Aorta (tissue), 5 donors: ENCODE measurements at regions not wholly inside any gene's neighbourhood (a gene's known extent, or its start where the extent isn't known, plus 50 kb on each side); places are given as distances from the start of the nearest gene placed in this dataset.
A peak's percentile ranks its signal among the peaks of the same experiment; 100 is the strongest.

ENCODE experiments used
- ATAC-seq: fragments of 200-7000 bp; cut with Tn5 transposase; one replicate; pipeline ENCODE4 v1.9.1; 2022; ENCODE audit warnings: moderate library complexity; ENCODE audit not compliant: low FRiP score
- DNase-seq, 2 donors: peaks; one replicate each; pipeline ENCODE4 v3.0.0-alpha.2; 2020
- H3K27ac ChIP-seq, 2 donors: one replicate each; pipeline ENCODE4 v1.5.1; 2013; ENCODE audit warnings: low read length in 2 of 2, mild to moderate bottlenecking in 2 of 2, moderate library complexity in 2 of 2, control low read depth in 1 of 2, inconsistent platforms in 1 of 2, low read depth in 1 of 2
- H3K27me3 ChIP-seq, 2 donors: one replicate each; pipeline ENCODE4 v1.6.1; 2013; ENCODE audit warnings: control low read depth in 1 of 2, low read length in 1 of 2, mild to moderate bottlenecking in 1 of 2, moderate library complexity in 1 of 2; ENCODE audit not compliant: insufficient read depth in 2 of 2, control insufficient read depth in 1 of 2
- H3K36me3 ChIP-seq, 2 donors: one replicate each; pipeline ENCODE4 v1.6.1; 2013; ENCODE audit warnings: control low read depth in 1 of 2, low read length in 1 of 2, mild to moderate bottlenecking in 1 of 2; ENCODE audit not compliant: insufficient read depth in 2 of 2, control insufficient read depth in 1 of 2
- H3K4me1 ChIP-seq, 2 donors: one replicate each; pipeline ENCODE4 v1.6.1; 2013; ENCODE audit warnings: low read length in 2 of 2, control low read depth in 1 of 2, mild to moderate bottlenecking in 1 of 2, moderate library complexity in 1 of 2; ENCODE audit not compliant: insufficient read depth in 2 of 2, control insufficient read depth in 1 of 2
- H3K4me3 ChIP-seq, 2 donors: one replicate each; pipeline ENCODE4 v1.5.1; 2013; ENCODE audit warnings: low read length in 2 of 2, control low read depth in 1 of 2, mild to moderate bottlenecking in 1 of 2
- H3K9me3 ChIP-seq: one replicate; pipeline ENCODE4 v1.6.1; 2013; ENCODE audit warnings: mild to moderate bottlenecking, low read length; ENCODE audit not compliant: control insufficient read depth
- WGBS, 2 donors: extraction: QIAGEN DNeasy Blood & Tissue Kit; methylation state at CpG; one replicate each; pipeline ENCODE4 v1.1.7; 2013; 5-methylcytosine and 5-hydroxymethylcytosine counted together
- intact Hi-C, 2 donors: fragments of 100-400 bp; cut with DNase I; formaldehyde crosslinking; loops; one replicate each; pipeline versions ENCODE4 v1.14.2 to v1.15.0; 2022
- donor health status: healthy with polysubstance abuse.
- donor health status: Bipolar disorder and iron deficiency.
- donor health status: DM: no; HTN: no; CAD: no.
- donor health status: DM: no; HTN: no; CAD: no.
- donor health status: DM: yes; HTN: yes; CAD: no.

DNA sequence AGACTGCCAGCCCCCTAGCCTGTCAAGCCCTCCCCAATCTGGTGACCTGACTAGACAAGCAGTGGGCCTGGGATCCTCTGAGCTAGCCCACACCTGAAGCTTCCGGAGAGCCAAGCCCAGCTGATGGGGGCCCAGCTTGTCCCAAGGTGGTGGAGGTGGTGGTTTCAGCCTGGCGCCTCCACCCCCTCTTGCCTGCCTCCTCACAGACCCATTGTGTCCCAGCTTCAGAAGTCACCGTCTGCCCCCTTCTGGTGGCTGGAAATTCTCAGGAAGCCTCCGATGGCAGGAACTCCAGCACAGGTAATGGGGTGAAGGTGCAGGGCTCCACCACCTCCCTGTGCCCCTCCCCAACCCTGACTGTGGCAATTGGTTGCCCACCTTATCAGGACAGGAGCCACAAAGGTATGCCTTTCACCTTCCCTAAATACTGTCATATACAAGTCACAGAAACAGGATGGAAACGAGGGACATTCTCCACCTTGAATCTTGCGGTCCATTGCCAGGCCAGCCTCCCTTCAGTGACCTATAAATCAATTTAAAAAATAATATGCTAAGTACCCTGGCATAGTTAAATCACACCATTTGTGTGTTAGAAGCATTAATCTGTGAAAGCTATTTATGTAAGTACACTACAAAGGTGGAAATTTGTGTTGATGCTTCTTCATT lies 66.0 kb upstream of the ZNF423 start:
- H3K27me3 ChIP-seq = no peaks in the 10 kb centered on the region
- H3K27ac ChIP-seq = no peak overlapping the region
- no peaks in the 10 kb centered on the region for H3K9me3 ChIP-seq
- intact Hi-C loops = loop anchor here (1.0 to 2.0 kb wide), 2 partner anchors 514 to 515 kb away; no protein-coding TSS in a partner anchor
- no peaks in the 10 kb centered on the region for H3K36me3 ChIP-seq
- 32 to 40% methylated on average over 6 of the region's 6 CpGs for WGBS, 2 donors
- H3K4me1 ChIP-seq = no peaks in the 10 kb centered on the region
- ATAC-seq (no peak), DNase-seq (peak; percentile 69 to 80)
- H3K4me3 ChIP-seq = no peak overlapping the region

DNA sequence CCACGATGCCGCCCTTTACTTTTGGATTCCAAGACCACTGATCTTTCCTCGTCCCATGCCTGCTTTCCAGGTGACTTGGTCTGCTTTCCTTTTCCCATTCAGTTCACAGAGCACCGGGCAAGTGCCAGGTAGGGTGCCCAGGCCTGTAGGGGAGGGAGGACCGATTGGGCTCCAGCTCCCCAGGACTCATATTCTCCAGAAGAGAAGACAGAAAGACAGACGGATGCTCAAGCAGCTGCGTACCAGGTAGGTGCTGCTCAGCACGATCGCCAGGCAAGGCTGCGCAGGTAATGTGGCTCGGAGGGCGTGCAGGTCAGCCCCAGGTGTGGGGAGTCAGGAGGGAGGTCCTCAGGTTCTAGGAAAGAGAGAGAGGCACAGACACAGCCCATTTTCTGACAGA lies 67.5 kb upstream of the ZNF423 start:
- ATAC-seq = no peak
- no peak overlapping the region for H3K4me3 ChIP-seq
- no peaks in the 10 kb centered on the region for H3K27me3 ChIP-seq
- H3K27ac ChIP-seq = no peak overlapping the region
- intact Hi-C loops = loop anchor here in 1 of 2 donors (2.0 kb wide), 1 partner anchor 517 kb away; no protein-coding TSS in a partner anchor
- H3K4me1 ChIP-seq = no peaks in the 10 kb centered on the region
- no peaks in the 10 kb centered on the region for H3K36me3 ChIP-seq
- 92% methylated on average over 12 of the region's 12 CpGs for WGBS, 2 donors
- H3K9me3 ChIP-seq = no peaks in the 10 kb centered on the region
- DNase-seq = peak in 1 of 2 donors; percentile 39

DNA sequence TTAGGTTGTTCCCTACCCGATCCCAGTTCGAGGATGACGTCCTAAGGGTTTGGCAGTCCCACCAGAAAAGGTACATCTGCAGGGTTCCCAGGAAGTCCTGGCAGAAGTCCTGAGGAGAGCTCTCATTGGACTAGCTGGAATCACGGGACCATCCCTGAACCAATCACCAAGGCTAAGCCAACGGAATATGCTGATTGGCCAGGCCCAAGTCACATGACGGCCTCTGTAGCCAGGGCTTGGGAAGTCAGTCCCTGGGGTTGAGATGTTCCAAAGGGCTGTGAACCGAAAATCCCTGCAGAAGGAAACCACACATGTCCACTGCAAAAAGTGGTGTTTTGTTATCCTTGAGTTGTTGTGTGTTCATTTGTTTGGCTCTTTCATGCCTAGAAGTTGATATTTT lies 68.2 kb upstream of the ZNF423 start:
- intact Hi-C loops = no loop called here
- H3K9me3 ChIP-seq = no peaks in the 10 kb centered on the region
- DNase-seq (peak in 1 of 2 donors; percentile 27), ATAC-seq (no peak)
- H3K27me3 ChIP-seq = no peaks in the 10 kb centered on the region
- WGBS, 2 donors = 91 to 94% methylated on average over 7 of the region's 7 CpGs
- no peak overlapping the region for H3K27ac ChIP-seq
- no peak overlapping the region for H3K4me3 ChIP-seq
- no peaks in the 10 kb centered on the region for H3K4me1 ChIP-seq
- no peaks in the 10 kb centered on the region for H3K36me3 ChIP-seq

DNA sequence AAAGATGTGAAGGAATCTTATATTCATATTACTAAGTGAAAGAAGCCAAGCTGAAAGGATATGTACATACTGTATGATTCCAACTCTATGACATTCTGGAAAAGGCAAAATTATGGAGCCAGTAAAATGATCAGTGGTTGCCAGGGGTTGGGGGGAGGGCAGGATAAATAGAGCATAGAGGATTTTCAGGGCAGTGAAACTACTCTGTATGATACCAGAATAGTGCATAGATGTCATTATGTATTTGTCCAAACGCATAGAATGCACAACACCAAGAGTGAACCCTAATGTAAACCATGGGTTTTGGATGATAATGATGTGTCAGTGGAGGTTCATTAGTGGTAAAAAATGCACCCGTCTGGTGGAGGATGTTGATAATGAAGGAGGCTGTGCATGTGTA lies 71.0 kb upstream of the ZNF423 start:
- no peak for ATAC-seq
- intact Hi-C loops = no loop called here
- Histone ChIP-seq H3K9me3 (no peaks in the 10 kb centered on the region), H3K4me1 (no peaks in the 10 kb centered on the region), H3K36me3 (no peaks in the 10 kb centered on the region), H3K27me3 (no peaks in the 10 kb centered on the region), H3K4me3 (no peak overlapping the region), H3K27ac (no peak overlapping the region)
- 78 to 83% methylated on average over 2 of the region's 2 CpGs for WGBS, 2 donors
- no peak for DNase-seq

DNA sequence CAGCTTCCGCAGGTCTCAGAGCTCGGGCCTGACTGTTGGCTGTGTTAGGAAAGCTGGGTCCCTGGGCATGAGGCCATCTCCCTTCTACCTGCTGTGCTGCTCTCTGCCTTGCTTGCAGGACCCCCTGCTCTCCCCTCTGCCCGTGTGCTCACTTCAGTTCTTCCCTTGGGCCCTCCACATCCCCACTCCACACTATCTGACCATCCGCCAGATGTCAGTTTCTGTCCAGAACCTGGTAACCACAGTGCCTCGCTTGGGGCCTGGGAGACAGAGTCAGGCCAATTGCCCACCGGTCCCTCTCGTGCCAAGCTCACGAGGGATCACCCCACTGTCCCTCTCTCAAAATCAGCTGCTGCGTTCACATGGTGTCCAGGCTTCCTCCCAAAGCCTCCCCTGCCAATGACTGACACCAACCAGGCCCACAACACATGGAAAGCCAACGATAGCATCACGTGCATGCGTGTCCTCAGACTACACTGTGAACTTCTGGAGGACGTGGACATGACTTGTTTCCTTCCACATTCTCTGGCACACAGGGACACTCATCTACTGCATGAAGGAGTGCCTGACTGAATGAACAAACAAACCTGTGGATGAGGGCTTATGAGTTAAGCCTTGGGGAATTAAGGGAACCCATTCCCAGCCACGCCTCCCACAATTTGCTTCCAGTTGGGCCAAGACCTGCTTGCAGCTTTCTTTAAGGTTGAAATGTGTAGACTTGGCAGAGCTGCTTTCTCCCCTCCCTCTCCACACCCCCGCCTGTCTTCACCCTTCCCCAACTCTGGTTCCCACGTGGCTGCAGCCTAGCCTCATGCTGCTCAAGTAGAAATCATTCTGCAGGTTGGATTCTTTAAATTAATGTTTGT lies 72.5 kb upstream of the ZNF423 start:
- ATAC-seq (no peak), DNase-seq (peak in 1 of 2 donors; percentile 55)
- H3K36me3 ChIP-seq = no peaks in the 10 kb centered on the region
- H3K4me1 ChIP-seq = no peaks in the 10 kb centered on the region
- H3K27ac ChIP-seq = no peak overlapping the region
- 43 to 48% methylated on average over 16 of the region's 16 CpGs for WGBS, 2 donors
- no peaks in the 10 kb centered on the region for H3K9me3 ChIP-seq
- no peaks in the 10 kb centered on the region for H3K27me3 ChIP-seq
- intact Hi-C loops = no loop called here
- H3K4me3 ChIP-seq = no peak overlapping the region

DNA sequence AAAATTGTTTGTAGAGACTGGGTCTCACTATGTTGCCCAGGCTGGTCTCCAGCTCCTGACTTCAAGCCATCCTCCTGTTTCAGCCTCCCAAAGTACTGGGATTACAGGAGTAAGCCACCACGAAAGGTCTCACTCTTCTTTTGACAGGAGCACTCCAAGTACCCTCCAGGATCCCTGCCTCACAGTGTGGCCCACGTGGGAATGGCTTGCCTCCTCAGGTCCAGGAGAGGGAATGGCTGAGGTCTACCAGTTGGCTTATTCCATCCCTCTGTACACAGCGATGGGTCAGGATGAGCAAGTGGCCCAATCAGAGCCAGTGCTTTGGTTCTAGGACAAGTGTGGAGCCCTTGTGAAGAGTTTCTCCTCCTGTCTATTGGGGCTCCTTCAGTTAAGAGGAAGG lies 73.7 kb upstream of the ZNF423 start:
- ATAC-seq (no peak), DNase-seq (peak in 1 of 2 donors; percentile 46)
- intact Hi-C loops = no loop called here
- Histone ChIP-seq H3K36me3 (no peaks in the 10 kb centered on the region), H3K27ac (no peak overlapping the region), H3K4me1 (no peaks in the 10 kb centered on the region), H3K4me3 (no peak overlapping the region), H3K9me3 (no peaks in the 10 kb centered on the region), H3K27me3 (no peaks in the 10 kb centered on the region)
- WGBS, 2 donors = 90 to 94% methylated on average over 3 of the region's 3 CpGs

DNA sequence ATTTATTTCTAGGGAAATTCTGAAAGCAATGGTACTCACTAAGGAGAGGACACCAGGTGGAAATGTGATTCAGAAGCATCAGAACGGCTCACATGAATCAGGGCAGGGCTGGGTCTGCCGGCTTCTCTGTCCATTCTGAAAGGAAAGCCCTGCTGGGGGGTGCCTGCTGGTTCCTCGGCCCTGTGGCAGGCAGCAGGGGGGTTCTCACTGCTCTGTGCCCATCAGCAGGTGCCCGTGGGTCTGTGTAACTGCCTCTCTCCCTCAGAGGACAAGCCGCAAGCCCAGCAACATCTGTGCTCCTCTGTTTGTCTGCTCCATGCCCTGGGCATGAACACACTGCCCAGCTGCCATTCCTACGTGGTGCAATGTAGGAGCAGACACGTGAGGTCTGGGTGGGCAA lies 74.9 kb upstream of the ZNF423 start:
- ATAC-seq = no peak
- H3K4me3 ChIP-seq = no peak overlapping the region
- no peak overlapping the region for H3K27ac ChIP-seq
- WGBS, 2 donors = 86 to 92% methylated on average over 7 of the region's 7 CpGs
- H3K4me1 ChIP-seq = no peaks in the 10 kb centered on the region
- intact Hi-C loops = no loop called here
- H3K36me3 ChIP-seq = no peaks in the 10 kb centered on the region
- H3K27me3 ChIP-seq = no peaks in the 10 kb centered on the region
- DNase-seq = peak in 1 of 2 donors; percentile 30
- no peaks in the 10 kb centered on the region for H3K9me3 ChIP-seq

DNA sequence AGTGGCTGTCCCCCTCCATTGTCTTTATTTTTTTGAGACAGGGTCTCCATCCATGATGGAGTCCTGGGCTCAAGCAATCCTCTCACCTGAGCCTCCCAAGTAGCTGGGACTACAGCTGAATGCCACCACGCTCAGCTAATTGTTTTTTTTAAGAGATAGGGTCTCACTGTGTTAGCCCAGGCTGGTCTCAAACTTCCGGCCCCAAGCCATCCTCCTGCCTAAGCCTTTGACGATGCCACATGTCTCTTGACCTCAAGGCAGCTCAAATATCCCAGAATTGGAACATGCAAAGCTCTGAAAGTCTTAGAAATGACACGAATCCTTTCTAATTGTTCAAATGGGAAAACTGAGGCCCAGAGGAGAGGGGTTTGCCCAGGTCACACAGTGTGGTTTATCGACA lies 75.4 kb upstream of the ZNF423 start:
- no peak overlapping the region for H3K4me3 ChIP-seq
- intact Hi-C loops = no loop called here
- no peaks in the 10 kb centered on the region for H3K4me1 ChIP-seq
- DNase-seq (no peak), ATAC-seq (no peak)
- H3K27me3 ChIP-seq = no peaks in the 10 kb centered on the region
- H3K36me3 ChIP-seq = no peaks in the 10 kb centered on the region
- H3K27ac ChIP-seq = no peak overlapping the region
- 93 to 96% methylated on average over 5 of the region's 5 CpGs for WGBS, 2 donors
- H3K9me3 ChIP-seq = no peaks in the 10 kb centered on the region

DNA sequence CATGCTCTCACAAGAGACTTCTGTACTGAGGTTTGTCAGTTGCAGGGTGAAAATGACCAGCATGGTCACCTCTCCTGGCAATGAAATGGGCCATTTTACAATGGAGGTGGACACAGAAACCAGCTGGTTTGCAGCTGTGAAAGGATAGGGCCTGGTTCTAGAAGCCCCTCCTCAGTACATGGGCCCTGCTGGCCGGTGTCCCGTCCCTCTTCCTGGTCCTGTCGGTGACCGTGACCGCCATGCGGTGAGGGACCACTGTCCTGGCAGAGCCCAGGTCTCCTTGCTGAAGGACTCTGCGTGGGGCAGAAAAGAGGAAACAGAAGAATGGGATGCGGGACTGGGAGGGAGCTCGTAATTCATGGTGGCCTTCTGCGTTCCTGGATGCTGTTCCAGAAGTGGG lies 76.0 kb upstream of the ZNF423 start:
- ATAC-seq (no peak), DNase-seq (peak in 1 of 2 donors; percentile 56)
- WGBS, 2 donors = 95 to 96% methylated on average over 10 of the region's 10 CpGs
- Histone ChIP-seq H3K4me3 (no peak overlapping the region), H3K9me3 (no peaks in the 10 kb centered on the region), H3K4me1 (no peaks in the 10 kb centered on the region), H3K27me3 (no peaks in the 10 kb centered on the region), H3K36me3 (no peaks in the 10 kb centered on the region), H3K27ac (no peak overlapping the region)
- intact Hi-C loops = no loop called here
